H1 (cell line): ENCODE measurements at regions not wholly inside any gene's neighbourhood (a gene's known extent, or its start where the extent isn't known, plus 50 kb on each side); places are given as distances from the start of the nearest gene placed in this dataset.

ENCODE experiments used
- CTCF ChIA-PET: fragments of 300-600 bp; sonication (Branson Sonifier 250); formaldehyde crosslinking; loops from one replicate; lab custom pipeline; 2021; ENCODE audit not compliant: partially characterized antibody; lab: Charles Lee
- POLR2A ChIA-PET: fragments of 300-600 bp; sonication (Branson Sonifier 250); formaldehyde crosslinking; loops from one replicate; lab custom pipeline; 2021; ENCODE audit warnings: inconsistent platforms; ENCODE audit not compliant: partially characterized antibody; lab: Charles Lee
- DNase-seq, 2 experiments: peaks; one replicate each; pipeline versions ENCODE4 v3.0.0 to v3.0.0-alpha.2; 2010 to 2022; ENCODE audit warnings: low spot score in 2 of 2, low read depth in 1 of 2, mixed read lengths in 1 of 2
- FAIRE-seq: peaks from 2 replicates; lab custom pipeline; 2011; peaks lifted over from hg19 to GRCh38; lab: Jason Lieb, UNC
- H2AFZ ChIP-seq: 2 replicates; pipeline ENCODE4 v1.8.1; 2012; ENCODE audit warnings: low read length, inconsistent platforms
- H2AK5ac ChIP-seq: 2 replicates; pipeline ENCODE4 v1.6.1; 2013; ENCODE audit warnings: low read depth, low read length
- H2BK120ac ChIP-seq: replicated peaks from 2 replicates; pipeline ENCODE3; 2013; ENCODE audit warnings: low read depth, low read length, inconsistent platforms
- H2BK12ac ChIP-seq: 2 replicates; pipeline ENCODE4 v1.6.1; 2013; ENCODE audit warnings: low read depth, low read length
- H2BK15ac ChIP-seq: 2 replicates; pipeline ENCODE4 v1.6.1; 2013; ENCODE audit warnings: low read length
- H2BK20ac ChIP-seq: 2 replicates; pipeline ENCODE4 v1.6.1; 2013; ENCODE audit warnings: low read length
- H2BK5ac ChIP-seq: 2 replicates; pipeline ENCODE4 v1.6.1; 2013; ENCODE audit warnings: low read depth, low read length
- H3K14ac ChIP-seq: 2 replicates; pipeline ENCODE4 v1.6.1; 2013; ENCODE audit warnings: inconsistent platforms; ENCODE audit not compliant: insufficient read length
- H3K18ac ChIP-seq: 2 replicates; pipeline ENCODE4 v1.6.1; 2013; ENCODE audit warnings: low read length; ENCODE audit errors: extremely low read depth
- H3K23ac ChIP-seq: 2 replicates; pipeline ENCODE4 v1.6.1; 2013; ENCODE audit warnings: inconsistent platforms; ENCODE audit not compliant: insufficient read length
- H3K23me2 ChIP-seq: 2 replicates; pipeline ENCODE4 v1.6.1; 2013; ENCODE audit warnings: low read depth, low read length
- H3K27ac ChIP-seq: 2 replicates; pipeline ENCODE4 v1.6.1; 2011; ENCODE audit warnings: low read depth, low read length, inconsistent platforms
- H3K27me3 ChIP-seq, 4 experiments: replicated peaks in 1 of 4; 1 replicate in 1 of 4; 2 replicates in 3 of 4; pipeline versions ENCODE4 v1.6.1 to v1.8.1; 2011 to 2013; ENCODE audit warnings: low read length in 3 of 4, mild to moderate bottlenecking in 3 of 4, inconsistent platforms in 2 of 4, mixed read lengths in 2 of 4, moderate library complexity in 1 of 4; ENCODE audit not compliant: control insufficient read depth in 3 of 4, insufficient read depth in 3 of 4; ENCODE audit errors: extremely low read depth in 1 of 4
- H3K36me3 ChIP-seq, 4 experiments: 2 replicates each; pipeline versions ENCODE4 v1.6.1 to v1.8.1; 2011 to 2013; ENCODE audit warnings: mild to moderate bottlenecking in 4 of 4, low read length in 3 of 4, moderate library complexity in 2 of 4, control low read depth in 1 of 4, inconsistent platforms in 1 of 4; ENCODE audit not compliant: insufficient read depth in 4 of 4, control insufficient read depth in 2 of 4
- H3K4ac ChIP-seq: replicated peaks from 2 replicates; pipeline ENCODE3; 2013; ENCODE audit warnings: low read length, low read depth, mixed read lengths, inconsistent platforms; ENCODE audit not compliant: insufficient read length
- H3K4me1 ChIP-seq, 4 experiments: replicated peaks in 1 of 4; 1 replicate in 1 of 4; 2 replicates in 3 of 4; pipeline versions ENCODE4 v1.6.1 to v1.8.1; 2011 to 2013; ENCODE audit warnings: low read length in 3 of 4, inconsistent platforms in 2 of 4, mixed read lengths in 1 of 4; ENCODE audit not compliant: insufficient read depth in 4 of 4, control insufficient read depth in 3 of 4
- H3K4me2 ChIP-seq, 2 experiments: 2 replicates each; pipeline versions ENCODE4 v1.6.1 to v1.8.1; 2011 to 2013; ENCODE audit warnings: low read depth in 2 of 2, low read length in 2 of 2, control low read depth in 1 of 2, inconsistent platforms in 1 of 2, mild to moderate bottlenecking in 1 of 2; ENCODE audit not compliant: insufficient read depth in 1 of 2
- H3K4me3 ChIP-seq, 4 experiments: fragments of 200-600, 300-600 bp in 1 of 4; sonication (generic), shearing (Covaris generic), sonication (Bioruptor Twin) in 1 of 4; 2 replicates each; pipeline versions ENCODE4 v1.5.1 to v1.8.1; 2011 to 2016; ENCODE audit warnings: low read length in 4 of 4, low read depth in 3 of 4, control low read depth in 2 of 4, inconsistent platforms in 2 of 4, mild to moderate bottlenecking in 2 of 4, mixed read lengths in 1 of 4, moderate library complexity in 1 of 4; ENCODE audit not compliant: insufficient read depth in 2 of 4; ENCODE audit errors: extremely low read depth in 1 of 4
- H3K56ac ChIP-seq: replicated peaks from 2 replicates; pipeline ENCODE3; 2013; ENCODE audit warnings: low read depth, mild to moderate bottlenecking, mixed read lengths, low read length, inconsistent platforms; ENCODE audit not compliant: insufficient read length
- H3K79me1 ChIP-seq: 2 replicates; pipeline ENCODE4 v1.6.1; 2013; ENCODE audit warnings: low read depth, low read length, control low read depth
- H3K79me2 ChIP-seq, 2 experiments: 2 replicates each; pipeline versions ENCODE4 v1.6.1 to v1.8.1; 2012 to 2013; ENCODE audit warnings: low read length in 2 of 2, mild to moderate bottlenecking in 2 of 2, inconsistent platforms in 1 of 2; ENCODE audit not compliant: insufficient read depth in 2 of 2, control insufficient read depth in 1 of 2
- H3K9ac ChIP-seq, 4 experiments: replicated peaks in 1 of 4; 1 replicate in 1 of 4; 2 replicates in 3 of 4; pipeline versions ENCODE4 v1.6.1 to v1.8.1; 2011 to 2013; ENCODE audit warnings: low read depth in 3 of 4, low read length in 3 of 4, control low read depth in 2 of 4, mild to moderate bottlenecking in 2 of 4, moderate library complexity in 2 of 4, inconsistent platforms in 1 of 4; ENCODE audit errors: extremely low read depth in 1 of 4
- H3K9me3 ChIP-seq, 2 experiments: 2 replicates each; pipeline versions ENCODE4 v1.6.1 to v1.8.1; 2012 to 2013; ENCODE audit warnings: mild to moderate bottlenecking in 2 of 2, moderate library complexity in 2 of 2, control low read depth in 1 of 2, inconsistent platforms in 1 of 2, low read depth in 1 of 2, low read length in 1 of 2, mixed read lengths in 1 of 2; ENCODE audit not compliant: insufficient read depth in 2 of 2
- H4K20me1 ChIP-seq, 2 experiments: replicated peaks in 1 of 2; 2 replicates each; pipeline versions ENCODE3 to v1.8.1; 2011 to 2013; ENCODE audit warnings: inconsistent platforms in 2 of 2, low read length in 2 of 2, mild to moderate bottlenecking in 1 of 2; ENCODE audit not compliant: insufficient read depth in 2 of 2, control insufficient read depth in 1 of 2
- H4K5ac ChIP-seq: 2 replicates; pipeline ENCODE4 v1.6.1; 2013; ENCODE audit warnings: low read length, low read depth, mixed read lengths, inconsistent platforms; ENCODE audit not compliant: insufficient read length
- H4K8ac ChIP-seq: 2 replicates; pipeline ENCODE4 v1.8.0; 2013; ENCODE audit warnings: mild to moderate bottlenecking, moderate library complexity, low read length, inconsistent platforms; ENCODE audit not compliant: insufficient read depth; ENCODE audit errors: extremely low read depth
- H4K91ac ChIP-seq: replicated peaks from 2 replicates; pipeline ENCODE3; 2013; ENCODE audit warnings: low read length, mixed read lengths, inconsistent platforms; ENCODE audit not compliant: insufficient read length
- BRCA1 ChIP-seq: IDR thresholded peaks from 2 replicates; pipeline ENCODE4 v1.6.1; 2012; ENCODE audit warnings: low read depth, low read length, improper control_type of control experiment
- CBX5 ChIP-seq: fragments of 300-800, 300-1000 bp; sonication (generic); IDR thresholded peaks from 2 replicates; pipeline ENCODE4 v1.7.1; 2016; ENCODE audit warnings: antibody characterized with exemption, low read length, low read depth
- CTBP2 ChIP-seq: IDR thresholded peaks from 2 replicates; pipeline ENCODE4 v1.7.0; 2011; ENCODE audit warnings: borderline replicate concordance, mild to moderate bottlenecking, moderate library complexity, mixed read lengths, low read length; ENCODE audit not compliant: insufficient read depth, insufficient read length
- GABPA ChIP-seq: IDR thresholded peaks from 2 replicates; pipeline ENCODE4 v1.6.1; 2011; ENCODE audit warnings: mild to moderate bottlenecking, low read length, moderate library complexity, borderline replicate concordance; ENCODE audit not compliant: insufficient read depth
- HDAC2 ChIP-seq, 2 experiments: fragments of 300-600 bp in 1 of 2; sonication (generic) in 1 of 2; IDR thresholded peaks; 2 replicates each; pipeline ENCODE4 v1.6.1; 2011 to 2012; ENCODE audit warnings: low read depth in 2 of 2, low read length in 2 of 2, mild to moderate bottlenecking in 2 of 2, moderate library complexity in 2 of 2, borderline replicate concordance in 1 of 2, inconsistent platforms in 1 of 2
- KDM1A ChIP-seq: fragments of 200-600, 300-600 bp; sonication (generic); IDR thresholded peaks from 2 replicates; pipeline ENCODE4 v1.7.1; 2016; ENCODE audit warnings: mild to moderate bottlenecking, low read length, borderline replicate concordance
- NANOG ChIP-seq: IDR thresholded peaks from 2 replicates; pipeline ENCODE4 v1.6.1; 2011; ENCODE audit warnings: low read length, low read depth, mild to moderate bottlenecking, inconsistent platforms; ENCODE audit not compliant: insufficient read depth, poor library complexity, severe bottlenecking
- POLR2A ChIP-seq, 2 experiments: IDR thresholded peaks; 1 replicate in 1 of 2; 2 replicates in 1 of 2; pipeline ENCODE4 v1.6.1; 2011; ENCODE audit warnings: low read depth in 2 of 2, low read length in 2 of 2, mild to moderate bottlenecking in 2 of 2; ENCODE audit errors: control extremely low read depth in 1 of 2
- TBP ChIP-seq: IDR thresholded peaks from 2 replicates; pipeline ENCODE4 v1.6.1; 2011; ENCODE audit warnings: low read depth, low read length, improper control_type of control experiment
- TF ChIP-seq, protein P1 (sequence below): IDR thresholded peaks from 2 replicates; pipeline ENCODE4 v1.6.1; 2012; ENCODE audit warnings: inconsistent platforms
- TF ChIP-seq, protein P2 (sequence below): IDR thresholded peaks from 2 replicates; pipeline ENCODE4 v1.6.1; 2011; ENCODE audit warnings: low read length, improper control_type of control experiment
- TF ChIP-seq, protein P3 (sequence below): IDR thresholded peaks from 2 replicates; pipeline ENCODE4 v1.6.1; 2011; ENCODE audit warnings: low read depth, mild to moderate bottlenecking, low read length; ENCODE audit not compliant: insufficient read depth
- TF ChIP-seq, protein P4 (sequence below): IDR thresholded peaks from 2 replicates; pipeline ENCODE4 v1.6.1; 2012; ENCODE audit warnings: inconsistent platforms

DNA sequence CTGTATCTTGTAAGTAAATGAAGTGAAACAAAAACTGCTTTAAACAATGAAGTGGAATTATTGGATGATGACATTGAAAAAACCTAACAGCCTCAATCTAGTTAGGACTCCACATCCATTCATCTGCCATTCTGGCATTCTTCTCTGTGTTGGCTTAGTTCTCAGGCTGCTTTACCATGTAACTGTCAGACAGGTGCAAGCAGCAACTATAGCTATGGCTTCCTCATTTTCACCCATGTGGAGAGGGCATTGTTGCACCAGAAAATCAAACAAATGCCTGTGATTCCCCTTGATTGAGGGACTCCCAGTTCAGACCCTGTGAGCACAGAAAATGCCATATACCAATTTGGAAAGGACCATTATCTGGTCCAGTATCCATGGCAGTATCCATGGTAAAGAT is 129.5 kb upstream of the NYAP2 start:
- POLR2A ChIA-PET = no interaction called here
- FAIRE-seq (no peak), DNase-seq (no peak)
- Histone ChIP-seq H4K91ac (no peak overlapping the region), H3K9me3 (no peaks in the 10 kb centered on the region), H3K4me3 (no peak overlapping the region), H2BK120ac (no peak overlapping the region), H3K36me3 (no peaks in the 10 kb centered on the region), H3K23ac (no peak overlapping the region), H3K56ac (no peak overlapping the region), H3K9ac (no peak overlapping the region), H3K4me1 (no peaks in the 10 kb centered on the region), H3K4me2 (no peak overlapping the region), H3K4ac (no peak overlapping the region), H3K23me2 (no peaks in the 10 kb centered on the region), H3K27me3 (no peaks in the 10 kb centered on the region), H2BK5ac (no peak overlapping the region), H3K18ac (no peak overlapping the region), H2BK20ac (no peak overlapping the region), H3K79me2 (no peaks in the 10 kb centered on the region), H2AFZ (no peak overlapping the region), H3K14ac (no peak overlapping the region), H2BK12ac (no peak overlapping the region), H4K5ac (no peak overlapping the region), H3K27ac (no peak overlapping the region), H4K20me1 (no peaks in the 10 kb centered on the region), H3K79me1 (no peaks in the 10 kb centered on the region), H2BK15ac (no peak overlapping the region), H2AK5ac (no peak overlapping the region), H4K8ac (no peak overlapping the region)
- CTCF ChIA-PET = no interaction called here
- TF ChIP-seq, protein P1, sequence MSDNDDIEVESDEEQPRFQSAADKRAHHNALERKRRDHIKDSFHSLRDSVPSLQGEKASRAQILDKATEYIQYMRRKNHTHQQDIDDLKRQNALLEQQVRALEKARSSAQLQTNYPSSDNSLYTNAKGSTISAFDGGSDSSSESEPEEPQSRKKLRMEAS = no peak
- TF ChIP-seq, protein P2, sequence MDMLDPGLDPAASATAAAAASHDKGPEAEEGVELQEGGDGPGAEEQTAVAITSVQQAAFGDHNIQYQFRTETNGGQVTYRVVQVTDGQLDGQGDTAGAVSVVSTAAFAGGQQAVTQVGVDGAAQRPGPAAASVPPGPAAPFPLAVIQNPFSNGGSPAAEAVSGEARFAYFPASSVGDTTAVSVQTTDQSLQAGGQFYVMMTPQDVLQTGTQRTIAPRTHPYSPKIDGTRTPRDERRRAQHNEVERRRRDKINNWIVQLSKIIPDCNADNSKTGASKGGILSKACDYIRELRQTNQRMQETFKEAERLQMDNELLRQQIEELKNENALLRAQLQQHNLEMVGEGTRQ = no peak
- TF ChIP-seq GABPA (no peak), CBX5 (no peak), TBP (no peak), NANOG (no peak), KDM1A (no peak), CTBP2 (no peak), HDAC2 (IDR thresholded peaks at IDR 0.05; ENCODE audit: borderline replicate concordance in 1 of 2, low read depth in 2 of 2, low read length in 2 of 2) (no peak), POLR2A (IDR thresholded peaks at IDR 0.05; ENCODE audit: control extremely low read depth in 1 of 2, low read depth in 2 of 2, low read length in 2 of 2) (no peak), BRCA1 (no peak)
- TF ChIP-seq, protein P3, sequence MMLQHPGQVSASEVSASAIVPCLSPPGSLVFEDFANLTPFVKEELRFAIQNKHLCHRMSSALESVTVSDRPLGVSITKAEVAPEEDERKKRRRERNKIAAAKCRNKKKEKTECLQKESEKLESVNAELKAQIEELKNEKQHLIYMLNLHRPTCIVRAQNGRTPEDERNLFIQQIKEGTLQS = no peak
- TF ChIP-seq, protein P4, sequence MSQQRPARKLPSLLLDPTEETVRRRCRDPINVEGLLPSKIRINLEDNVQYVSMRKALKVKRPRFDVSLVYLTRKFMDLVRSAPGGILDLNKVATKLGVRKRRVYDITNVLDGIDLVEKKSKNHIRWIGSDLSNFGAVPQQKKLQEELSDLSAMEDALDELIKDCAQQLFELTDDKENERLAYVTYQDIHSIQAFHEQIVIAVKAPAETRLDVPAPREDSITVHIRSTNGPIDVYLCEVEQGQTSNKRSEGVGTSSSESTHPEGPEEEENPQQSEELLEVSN = no peak
